SK-N-SH treated with all-trans-retinoic acid at 6 μM for 48 hours (cell line): ENCODE measurements at regions not wholly inside any gene's neighbourhood (a gene's known extent, or its start where the extent isn't known, plus 50 kb on each side); places are given as distances from the start of the nearest gene placed in this dataset.

Experiments used
- ATAC-seq: fragments of 200-7000 bp; cut with Tn5 transposase; 3 replicates; pipeline ENCODE4 v1.9.1; 2020; ENCODE audit warnings: mild to moderate bottlenecking, moderate library complexity
- ARNTL ChIP-seq: fragments of 450-650 bp; formaldehyde crosslinking; IDR thresholded peaks from 2 replicates; pipeline ENCODE4 v1.5.0; 2020; ENCODE audit warnings: low read depth, mild to moderate bottlenecking, moderate library complexity, borderline replicate concordance
- BACH2 ChIP-seq: fragments of 250-450 bp; sonication (Bioruptor Pico); IDR thresholded peaks from 2 replicates; pipeline ENCODE4 v1.9.0; 2021; ENCODE audit warnings: mild to moderate bottlenecking, borderline replicate concordance
- CSDC2 ChIP-seq: fragments of 250-450 bp; sonication (Bioruptor Pico); IDR thresholded peaks from 2 replicates; pipeline ENCODE4 v1.5.0; 2020; ENCODE audit warnings: mild to moderate bottlenecking, moderate library complexity
- CSRNP3 ChIP-seq: fragments of 250-450 bp; sonication (Bioruptor Pico); IDR thresholded peaks from 2 replicates; pipeline ENCODE4 v1.5.1; 2021; ENCODE audit warnings: mild to moderate bottlenecking, moderate library complexity
- ESRRG ChIP-seq: fragments of 250-450 bp; sonication (Bioruptor Pico); IDR thresholded peaks from 2 replicates; pipeline ENCODE4 v1.6.1; 2021; ENCODE audit warnings: mild to moderate bottlenecking
- GLIS3 ChIP-seq: fragments of 250-450 bp; sonication (Bioruptor Pico); IDR thresholded peaks from 2 replicates; pipeline ENCODE4 v1.5.0; 2020; ENCODE audit warnings: mild to moderate bottlenecking, moderate library complexity
- ISL1 ChIP-seq: fragments of 250-450 bp; sonication (Bioruptor Pico); IDR thresholded peaks from 2 replicates; pipeline ENCODE4 v2.1.2; 2022; ENCODE audit warnings: mild to moderate bottlenecking, moderate library complexity
- OSR1 ChIP-seq: fragments of 250-450 bp; sonication (Bioruptor Pico); IDR thresholded peaks from 2 replicates; pipeline ENCODE4 v1.8.0; 2022; ENCODE audit warnings: moderate library complexity, mild to moderate bottlenecking, inconsistent platforms
- PATZ1 ChIP-seq: fragments of 250-450 bp; sonication (Bioruptor Pico); IDR thresholded peaks from 2 replicates; pipeline ENCODE4 v1.8.0; 2020; ENCODE audit warnings: mild to moderate bottlenecking, moderate library complexity, borderline replicate concordance
- RARB ChIP-seq: fragments of 250-450 bp; sonication (Bioruptor Pico); IDR thresholded peaks from 2 replicates; pipeline ENCODE4 v1.8.0; 2021; ENCODE audit warnings: mild to moderate bottlenecking, moderate library complexity
- SNAI2 ChIP-seq: fragments of 250-450 bp; sonication (Bioruptor Pico); IDR thresholded peaks from 2 replicates; pipeline ENCODE4 v1.5.0; 2020; ENCODE audit warnings: mild to moderate bottlenecking, moderate library complexity
- TCF4 ChIP-seq: fragments of 250-450 bp; sonication (Bioruptor Pico); IDR thresholded peaks from 2 replicates; pipeline ENCODE4 v1.8.0; 2021; ENCODE audit warnings: mild to moderate bottlenecking, moderate library complexity, borderline replicate concordance
- TOX ChIP-seq: fragments of 250-450 bp; sonication (Bioruptor Pico); IDR thresholded peaks from 2 replicates; pipeline ENCODE4 v1.8.0; 2021; ENCODE audit warnings: mild to moderate bottlenecking, moderate library complexity, borderline replicate concordance
- TSHZ2 ChIP-seq: fragments of 250-450 bp; sonication (Bioruptor Pico); IDR thresholded peaks from 2 replicates; pipeline ENCODE4 v1.5.0; 2020; ENCODE audit warnings: mild to moderate bottlenecking, moderate library complexity
- ZC3H10 ChIP-seq: fragments of 250-450 bp; sonication (Bioruptor Pico); IDR thresholded peaks from 2 replicates; pipeline ENCODE4 v1.5.1; 2021; ENCODE audit warnings: mild to moderate bottlenecking, moderate library complexity
- ZFP3 ChIP-seq: fragments of 250-450 bp; sonication (Bioruptor Pico); IDR thresholded peaks from 2 replicates; pipeline ENCODE4 v1.5.0; 2020; ENCODE audit warnings: mild to moderate bottlenecking, moderate library complexity
- ZFP30 ChIP-seq: fragments of 450-650 bp; formaldehyde crosslinking; IDR thresholded peaks from 2 replicates; pipeline ENCODE4 v1.5.0; 2022; ENCODE audit warnings: mild to moderate bottlenecking, moderate library complexity
- ZNF70 ChIP-seq: fragments of 450-650 bp; formaldehyde crosslinking; IDR thresholded peaks from 2 replicates; pipeline ENCODE4 v1.5.0; 2020; ENCODE audit warnings: mild to moderate bottlenecking, moderate library complexity
- ZNF8 ChIP-seq: fragments of 450-650 bp; formaldehyde crosslinking; IDR thresholded peaks from 2 replicates; pipeline ENCODE4 v1.5.0; 2020; ENCODE audit warnings: mild to moderate bottlenecking, moderate library complexity
- TF ChIP-seq, protein P1 (sequence below): fragments of 250-450 bp; sonication (Bioruptor Pico); IDR thresholded peaks from 2 replicates; pipeline ENCODE4 v1.5.1; 2020; ENCODE audit warnings: low read depth, mild to moderate bottlenecking, moderate library complexity
- TF ChIP-seq, protein P2 (sequence below): fragments of 250-450 bp; sonication (Bioruptor Pico); IDR thresholded peaks from 2 replicates; pipeline ENCODE4 v1.8.0; 2021; ENCODE audit warnings: low read depth, mild to moderate bottlenecking, moderate library complexity, borderline replicate concordance

DNA sequence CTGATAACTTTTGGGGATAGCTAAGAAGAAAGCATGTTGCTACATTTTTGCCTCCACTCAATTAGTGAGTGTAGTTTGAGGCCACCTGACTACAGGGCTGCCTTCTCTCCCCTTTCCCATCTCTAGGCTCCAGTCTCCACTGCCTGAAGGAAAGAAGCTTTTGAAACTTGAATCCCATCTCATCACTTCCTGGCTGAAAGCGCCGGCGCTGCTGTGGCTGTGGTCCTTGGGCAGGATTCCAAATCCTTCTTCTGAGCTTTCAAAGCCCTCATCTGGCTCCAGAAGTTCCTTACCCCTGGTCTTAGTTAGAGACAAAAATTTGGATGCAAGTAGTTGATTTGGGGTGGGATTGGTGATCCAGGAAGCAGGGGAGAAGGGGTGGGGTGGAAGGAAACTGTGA is 119.4 kb downstream of the FOXL1 start:
- TF ChIP-seq ZFP3 (CRISPR knock-in tag) (no peak), ISL1 (CRISPR knock-in tag) (no peak), CSDC2 (CRISPR knock-in tag) (no peak), ZNF8 (no peak), OSR1 (CRISPR knock-in tag) (no peak)
- TF ChIP-seq, all 23 proteins: peak for 0
- ATAC-seq, result peak; percentile 72

GRCh38 chr16:86700046-86700945 is 121.9 kb downstream of the FOXL1 start:
- no peak for TF ChIP-seq ARNTL (CRISPR knock-in tag)
- TF ChIP-seq ZFP30 (CRISPR knock-in tag), result no peak
- no peak for TF ChIP-seq OSR1 (CRISPR knock-in tag)
- TF ChIP-seq GLIS3 (CRISPR knock-in tag), result no peak
- no peak for TF ChIP-seq PATZ1 (CRISPR knock-in tag)
- no peak for TF ChIP-seq TCF4
- TF ChIP-seq ESRRG (CRISPR knock-in tag), result no peak
- TF ChIP-seq CSRNP3 (CRISPR knock-in tag), result no peak
- TF ChIP-seq, protein P1, sequence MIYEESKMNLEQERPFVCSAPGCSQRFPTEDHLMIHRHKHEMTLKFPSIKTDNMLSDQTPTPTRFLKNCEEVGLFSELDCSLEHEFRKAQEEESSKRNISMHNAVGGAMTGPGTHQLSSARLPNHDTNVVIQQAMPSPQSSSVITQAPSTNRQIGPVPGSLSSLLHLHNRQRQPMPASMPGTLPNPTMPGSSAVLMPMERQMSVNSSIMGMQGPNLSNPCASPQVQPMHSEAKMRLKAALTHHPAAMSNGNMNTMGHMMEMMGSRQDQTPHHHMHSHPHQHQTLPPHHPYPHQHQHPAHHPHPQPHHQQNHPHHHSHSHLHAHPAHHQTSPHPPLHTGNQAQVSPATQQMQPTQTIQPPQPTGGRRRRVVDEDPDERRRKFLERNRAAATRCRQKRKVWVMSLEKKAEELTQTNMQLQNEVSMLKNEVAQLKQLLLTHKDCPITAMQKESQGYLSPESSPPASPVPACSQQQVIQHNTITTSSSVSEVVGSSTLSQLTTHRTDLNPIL (CRISPR knock-in tag), result no peak
- TF ChIP-seq RARB (CRISPR knock-in tag), result no peak
- no peak for TF ChIP-seq TSHZ2 (CRISPR knock-in tag)
- TF ChIP-seq ZNF70 (CRISPR knock-in tag), result no peak
- TF ChIP-seq ZC3H10 (CRISPR knock-in tag), result no peak
- no peak for TF ChIP-seq ZNF8
- no peak for TF ChIP-seq BACH2 (CRISPR knock-in tag)
- no peak for TF ChIP-seq ZFP3 (CRISPR knock-in tag)
- TF ChIP-seq TOX, result no peak
- TF ChIP-seq CSDC2 (CRISPR knock-in tag), result no peak
- TF ChIP-seq, all 23 proteins: peak for 0
- no peak; the same call in 2 of the 3 replicates for ATAC-seq

DNA sequence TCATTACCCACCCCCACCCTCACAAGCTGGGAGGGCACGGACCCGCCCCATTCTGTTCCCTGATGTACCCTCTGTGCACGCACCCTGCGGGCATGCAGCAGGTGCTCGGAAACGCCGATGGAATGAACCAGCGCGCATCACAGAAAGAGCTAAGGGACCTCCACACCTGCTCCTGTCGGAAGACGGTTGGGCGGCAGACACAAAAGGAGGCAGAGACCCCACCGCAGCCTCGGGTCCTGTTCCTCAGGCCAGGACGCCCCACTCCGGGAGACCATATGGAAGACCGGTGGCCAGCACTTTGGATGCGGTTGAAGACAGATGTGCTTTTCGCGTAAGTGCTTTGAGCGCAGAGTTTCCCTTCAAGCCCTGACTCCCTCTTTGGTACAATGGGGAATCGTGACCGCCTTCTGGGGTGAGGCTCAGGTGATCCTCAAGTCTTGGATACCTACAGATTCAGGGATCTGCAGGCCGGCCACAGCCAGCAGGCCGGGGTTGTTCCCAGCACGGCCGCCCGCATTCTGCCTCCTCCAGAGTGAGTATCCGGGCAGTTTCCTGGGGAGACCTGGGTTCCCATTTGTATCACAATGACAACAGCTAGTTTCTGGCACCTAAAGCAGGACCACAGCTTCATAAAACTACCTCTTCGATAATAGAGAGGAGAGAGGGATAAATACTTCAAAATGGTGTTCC is 123.1 kb downstream of the FOXL1 start:
- ATAC-seq, result no peak
- TF ChIP-seq CSDC2 (CRISPR knock-in tag) (no peak), SNAI2 (no peak)
- TF ChIP-seq, protein P2, sequence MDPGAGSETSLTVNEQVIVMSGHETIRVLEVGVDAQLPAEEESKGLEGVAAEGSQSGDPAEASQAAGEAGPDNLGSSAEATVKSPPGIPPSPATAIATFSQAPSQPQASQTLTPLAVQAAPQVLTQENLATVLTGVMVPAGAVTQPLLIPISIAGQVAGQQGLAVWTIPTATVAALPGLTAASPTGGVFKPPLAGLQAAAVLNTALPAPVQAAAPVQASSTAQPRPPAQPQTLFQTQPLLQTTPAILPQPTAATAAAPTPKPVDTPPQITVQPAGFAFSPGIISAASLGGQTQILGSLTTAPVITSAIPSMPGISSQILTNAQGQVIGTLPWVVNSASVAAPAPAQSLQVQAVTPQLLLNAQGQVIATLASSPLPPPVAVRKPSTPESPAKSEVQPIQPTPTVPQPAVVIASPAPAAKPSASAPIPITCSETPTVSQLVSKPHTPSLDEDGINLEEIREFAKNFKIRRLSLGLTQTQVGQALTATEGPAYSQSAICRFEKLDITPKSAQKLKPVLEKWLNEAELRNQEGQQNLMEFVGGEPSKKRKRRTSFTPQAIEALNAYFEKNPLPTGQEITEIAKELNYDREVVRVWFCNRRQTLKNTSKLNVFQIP (CRISPR knock-in tag), result no peak
- TF ChIP-seq, protein P1 (CRISPR knock-in tag), result no peak
